Endothelial cell of umbilical vein (primary cell): ENCODE measurements at regions not wholly inside any gene's neighbourhood (a gene's known extent, or its start where the extent isn't known, plus 50 kb on each side); places are given as distances from the start of the nearest gene placed in this dataset.

ENCODE experiments used
- BruUV-seq: library from RNA; stranded (reverse); fragments of 400-500 nt; replicated peaks from 2 replicates; lab custom pipeline; 2021; lab: Mats Ljungman, UMichigan
- CTCF ChIA-PET: fragments of 300-600, 350-600 bp; sonication (Branson Sonifier 250); formaldehyde crosslinking; loops from one replicate; lab custom pipeline; 2021; ENCODE audit warnings: antibody characterized with exemption, inconsistent platforms; lab: Charles Lee
- POLR2A ChIA-PET: fragments of 300-600, 350-600 bp; sonication (Branson Sonifier 250); formaldehyde crosslinking; loops from one replicate; lab custom pipeline; 2021; ENCODE audit warnings: antibody characterized with exemption, inconsistent platforms; lab: Charles Lee
- DNase-seq: peaks from one replicate; pipeline ENCODE4 v3.0.0-alpha.2; 2011; ENCODE audit warnings: low read depth, low spot score
- FAIRE-seq: peaks from 2 replicates; lab custom pipeline; 2011; peaks lifted over from hg19 to GRCh38; lab: Jason Lieb, UNC
- H2AFZ ChIP-seq: 2 replicates; pipeline ENCODE4 v1.6.0; 2012; ENCODE audit warnings: low read depth, low read length, control low read depth, inconsistent platforms
- H3K27ac ChIP-seq: 2 replicates; pipeline ENCODE4 v1.5.1; 2011; ENCODE audit warnings: low read depth, mild to moderate bottlenecking, control low read depth, low read length, moderate library complexity; ENCODE audit not compliant: insufficient read depth
- H3K27me3 ChIP-seq, 2 experiments: 2 replicates each; pipeline versions ENCODE4 v1.6.0 to v1.6.1; 2011; ENCODE audit warnings: low read length in 2 of 2, mixed read lengths in 1 of 2; ENCODE audit not compliant: control insufficient read depth in 2 of 2, insufficient read depth in 2 of 2
- H3K36me3 ChIP-seq, 2 experiments: 2 replicates in 1 of 2; 3 replicates in 1 of 2; pipeline ENCODE4 v1.5.1; 2011; ENCODE audit warnings: low read length in 2 of 2, mild to moderate bottlenecking in 1 of 2, moderate library complexity in 1 of 2; ENCODE audit not compliant: control insufficient read depth in 2 of 2, insufficient read depth in 2 of 2; ENCODE audit errors: extremely low read depth in 1 of 2
- H3K4me1 ChIP-seq: 3 replicates; pipeline ENCODE4 v1.5.1; 2011; ENCODE audit warnings: mild to moderate bottlenecking, low read length; ENCODE audit not compliant: control insufficient read depth, insufficient read depth; ENCODE audit errors: extremely low read depth
- H3K4me2 ChIP-seq: 2 replicates; pipeline ENCODE4 v1.6.1; 2011; ENCODE audit warnings: low read length, control low read depth, mixed read lengths; ENCODE audit not compliant: insufficient read depth
- H3K4me3 ChIP-seq, 3 experiments: fragments of 200-600 bp in 1 of 3; sonication (generic), shearing (Covaris generic) in 1 of 3; replicated peaks in 1 of 3; 2 replicates each; pipeline ENCODE4 v1.5.1; 2011 to 2016; ENCODE audit warnings: control low read depth in 3 of 3, low read length in 3 of 3, mild to moderate bottlenecking in 2 of 3, inconsistent platforms in 1 of 3, low read depth in 1 of 3, moderate library complexity in 1 of 3; ENCODE audit not compliant: insufficient read depth in 1 of 3
- H3K79me2 ChIP-seq: 2 replicates; pipeline ENCODE4 v1.6.0; 2012; ENCODE audit warnings: low read length, inconsistent platforms; ENCODE audit not compliant: control insufficient read depth, insufficient read depth
- H3K9ac ChIP-seq: replicated peaks from 2 replicates; pipeline ENCODE3; 2011; ENCODE audit warnings: low read length, control low read depth; ENCODE audit not compliant: insufficient read depth; ENCODE audit errors: extremely low read depth
- H3K9me1 ChIP-seq: replicated peaks from 3 replicates; pipeline ENCODE4 v1.6.0; 2011; ENCODE audit warnings: mild to moderate bottlenecking, low read length; ENCODE audit not compliant: control insufficient read depth, insufficient read depth; ENCODE audit errors: extremely low read depth
- H3K9me3 ChIP-seq: replicated peaks from 2 replicates; pipeline ENCODE4 v1.5.1; 2012; ENCODE audit warnings: low read length, inconsistent platforms; ENCODE audit not compliant: control insufficient read depth, insufficient read depth
- H4K20me1 ChIP-seq: replicated peaks from 2 replicates; pipeline ENCODE3; 2011; ENCODE audit warnings: mild to moderate bottlenecking, low read length; ENCODE audit not compliant: control insufficient read depth, insufficient read depth; ENCODE audit errors: extremely low read depth
- CTCF ChIP-seq, 2 donors: IDR thresholded peaks; 1 replicate in 1 of 2; 2 replicates in 1 of 2; pipeline ENCODE4 v1.5.1; 2011; ENCODE audit warnings: low read length in 2 of 2, mild to moderate bottlenecking in 2 of 2, moderate library complexity in 2 of 2, control low read depth in 1 of 2, inconsistent platforms in 1 of 2, low read depth in 1 of 2; ENCODE audit not compliant: insufficient read depth in 1 of 2; ENCODE audit errors: extremely low read depth in 1 of 2
- EZH2 ChIP-seq: IDR thresholded peaks from 2 replicates; pipeline ENCODE4 v1.6.1; 2012; ENCODE audit warnings: borderline replicate concordance, low read depth, mild to moderate bottlenecking, moderate library complexity, low read length, inconsistent platforms; ENCODE audit not compliant: severe bottlenecking
- FOS ChIP-seq: IDR thresholded peaks from 2 replicates; pipeline ENCODE4 v1.6.1; 2011; ENCODE audit warnings: mild to moderate bottlenecking, low read length, moderate library complexity, borderline replicate concordance; ENCODE audit not compliant: insufficient read depth
- JUN ChIP-seq: IDR thresholded peaks from 2 replicates; pipeline ENCODE4 v1.6.1; 2011; ENCODE audit warnings: borderline replicate concordance, low read depth; ENCODE audit not compliant: insufficient read length, insufficient read depth
- MAX ChIP-seq: IDR thresholded peaks from 2 replicates; pipeline ENCODE4 v1.6.1; 2011; ENCODE audit not compliant: insufficient read depth, insufficient read length
- POLR2A ChIP-seq: IDR thresholded peaks from 2 replicates; pipeline ENCODE4 v1.6.1; 2012; ENCODE audit warnings: low read depth, mild to moderate bottlenecking, control low read depth, low read length
- dilution Hi-C: fragments of 300-500 bp; cut with MboI; formaldehyde crosslinking; loops from one replicate; pipeline ENCODE4 v1.15.0; 2019; ENCODE audit warnings: low sequenced_read_pairs; ENCODE audit not compliant: extremely low pct_ligation_motif_present
- intact Hi-C: fragments of 100-400 bp; cut with micrococcal nuclease; formaldehyde crosslinking; loops from one replicate; pipeline ENCODE4 v1.10.0; 2022

- intact Hi-C loops (no loop called here), dilution Hi-C loops (no loop called here)
- H3K4me1 ChIP-seq, result peaks cover 16% of the 10 kb centered on the region
- H3K79me2 ChIP-seq, result no peaks in the 10 kb centered on the region
- TF ChIP-seq MAX (no peak), CTCF (IDR thresholded peaks at IDR 0.05; ENCODE audit: extremely low read depth in 1 of 2, insufficient read depth in 1 of 2, low read depth in 1 of 2, low read length in 2 of 2) (no peak), EZH2 (no peak)
- H4K20me1 ChIP-seq, result no peaks in the 10 kb centered on the region
- H3K4me2 ChIP-seq, result no peak overlapping the region
- no TSS peak for BruUV-seq
- DNase-seq (no peak), FAIRE-seq (no peak)
- H2AFZ ChIP-seq, result no peak overlapping the region
- H3K9me3 ChIP-seq, result no peaks in the 10 kb centered on the region
- ChIA-PET POLR2A (no interaction called here), CTCF (no interaction called here)
- no peaks in the 10 kb centered on the region for H3K9me1 ChIP-seq
- no peaks in the 10 kb centered on the region for H3K27me3 ChIP-seq
- H3K36me3 ChIP-seq, result no peaks in the 10 kb centered on the region
- H3K4me3 ChIP-seq, result no peak overlapping the region
- H3K9ac ChIP-seq, result no peak overlapping the region
- H3K27ac ChIP-seq, result no peak overlapping the region
Measured at GRCh38 chr7:84693483-84693882, 493.4 kb downstream of the SEMA3D start.

GRCh38 chr7:84688671-84689070 lies 494.1 kb upstream of the SEMA3A start:
- H3K9me1 ChIP-seq, result no peaks in the 10 kb centered on the region

More at GRCh38 chr7:84688671-84689070, 494.1 kb upstream of the SEMA3A start:
- TF ChIP-seq FOS (peak; percentile 36), CTCF (IDR thresholded peaks at IDR 0.05; ENCODE audit: extremely low read depth in 1 of 2, insufficient read depth in 1 of 2, low read depth in 1 of 2, low read length in 2 of 2) (no peak), JUN (peak; percentile 21), POLR2A (no peak)
- Histone ChIP-seq H3K9me3 (no peaks in the 10 kb centered on the region), H3K27ac (peak overlapping the region; percentile 78), H2AFZ (peak overlapping the region; percentile 33), H4K20me1 (no peaks in the 10 kb centered on the region), H3K9ac (peak overlapping the region; percentile 68), H3K4me1 (peaks cover 16% of the 10 kb centered on the region), H3K4me3 (no peak overlapping the region), H3K36me3 (no peaks in the 10 kb centered on the region), H3K4me2 (peak overlapping the region; percentile 79), H3K27me3 (no peaks in the 10 kb centered on the region), H3K79me2 (no peaks in the 10 kb centered on the region)
- intact Hi-C loops, result loop anchor here (1.0 kb wide), 2 partner anchors 13 kb away; no protein-coding TSS in a partner anchor
- dilution Hi-C loops, result no loop called here
- ChIA-PET CTCF (interaction anchor here (0.7 to 2.0 kb wide), 9 partner anchors 9 to 51 kb away, joined by 3 to 10 read pairs (median 4); no protein-coding TSS in a partner anchor), POLR2A (interaction anchor here (1.2 kb wide), 1 partner anchor 50 kb away, joined by 3 read pairs; no protein-coding TSS in a partner anchor)
- DNase-seq (peak; percentile 75), FAIRE-seq (no peak)
- BruUV-seq, result no TSS peak
